Rectal smooth muscle tissue (tissue), 1 donor: ENCODE measurements at regions not wholly inside any gene's neighbourhood (a gene's known extent, or its start where the extent isn't known, plus 50 kb on each side); places are given as distances from the start of the nearest gene placed in this dataset.

Experiments used
- H3K27ac ChIP-seq: one replicate; pipeline ENCODE4 v1.7.0; 2013; ENCODE audit warnings: low read depth, low read length, inconsistent platforms
- H3K27me3 ChIP-seq: one replicate; pipeline ENCODE4 v1.7.0; 2013; ENCODE audit warnings: low read length; ENCODE audit not compliant: control insufficient read depth, insufficient read depth
- H3K36me3 ChIP-seq: one replicate; pipeline ENCODE4 v1.7.0; 2013; ENCODE audit warnings: low read length; ENCODE audit not compliant: control insufficient read depth, insufficient read depth
- H3K4me1 ChIP-seq: one replicate; pipeline ENCODE4 v1.7.0; 2013; ENCODE audit warnings: low read length; ENCODE audit not compliant: control insufficient read depth, insufficient read depth
- H3K4me3 ChIP-seq: one replicate; pipeline ENCODE4 v1.7.0; 2013; ENCODE audit warnings: low read length
- H3K9ac ChIP-seq: one replicate; pipeline ENCODE4 v1.7.0; 2013; ENCODE audit warnings: low read length

DNA sequence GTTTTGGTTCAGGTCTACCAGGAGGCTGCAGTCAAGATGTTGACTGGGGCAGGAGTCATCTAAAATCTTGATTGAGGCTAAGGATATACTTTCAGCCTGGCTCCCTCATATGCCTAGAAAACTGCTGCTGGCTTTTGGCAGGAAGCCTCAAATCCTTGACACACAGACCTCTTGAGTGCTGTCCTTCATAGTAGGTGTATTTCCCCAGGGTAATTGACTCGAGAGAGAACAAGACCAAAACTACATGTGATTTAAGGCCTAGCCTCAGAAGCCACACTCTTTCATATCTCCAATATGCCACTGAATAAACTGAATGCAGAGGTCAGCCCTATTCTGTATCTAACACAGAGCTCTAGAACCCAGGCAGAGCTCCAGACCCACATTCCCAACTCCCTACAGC is 402.3 kb upstream of the ADAMTS16 start:
- Histone ChIP-seq H3K4me1 (no peaks in the 10 kb centered on the region), H3K36me3 (no peaks in the 10 kb centered on the region), H3K27ac (no peak overlapping the region), H3K9ac (no peak overlapping the region), H3K27me3 (no peaks in the 10 kb centered on the region), H3K4me3 (no peak overlapping the region)

DNA sequence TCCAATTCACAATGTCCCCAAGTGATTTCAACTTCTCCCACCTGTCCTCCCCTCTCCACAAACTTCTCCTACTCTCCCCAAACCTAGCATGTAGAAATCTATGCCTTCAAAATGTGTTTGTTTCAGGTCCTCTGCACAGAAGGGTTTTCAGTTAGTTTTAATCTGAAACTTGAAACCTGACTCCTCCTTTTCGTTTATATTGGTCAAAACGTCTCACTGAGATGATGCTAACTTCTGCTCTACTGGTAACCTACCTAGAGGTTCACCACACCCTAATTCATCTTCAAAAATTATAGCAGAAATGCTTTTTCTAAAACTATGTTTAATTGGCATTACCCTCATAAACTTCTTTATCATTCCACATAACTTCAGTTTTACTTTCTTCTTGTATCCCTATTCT is 401.8 kb upstream of the ADAMTS16 start:
- H3K27ac ChIP-seq: no peak overlapping the region
- no peaks in the 10 kb centered on the region for H3K36me3 ChIP-seq
- no peak overlapping the region for H3K4me3 ChIP-seq
- H3K27me3 ChIP-seq: no peaks in the 10 kb centered on the region
- H3K4me1 ChIP-seq: no peaks in the 10 kb centered on the region
- H3K9ac ChIP-seq: no peak overlapping the region

DNA sequence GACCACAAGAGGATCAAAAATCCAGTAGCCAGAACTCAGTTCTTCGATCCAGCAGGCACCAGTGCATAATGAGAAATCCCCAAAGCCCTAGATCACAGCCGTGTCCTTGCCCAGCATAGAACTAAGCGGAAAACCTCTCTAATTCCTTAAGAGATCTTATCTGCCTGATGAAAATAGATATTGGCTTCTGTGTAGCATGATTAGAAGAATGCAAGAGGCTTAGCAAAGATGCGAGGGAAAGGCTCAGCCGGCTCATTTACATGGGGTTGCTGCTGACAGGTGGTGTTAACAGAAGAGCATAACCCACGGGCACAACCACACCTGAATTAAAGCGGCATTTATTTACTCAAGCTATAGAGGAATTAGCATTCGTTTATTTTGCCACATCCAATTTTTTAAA is 400.0 kb upstream of the ADAMTS16 start:
- Histone ChIP-seq H3K36me3 (no peaks in the 10 kb centered on the region), H3K27ac (no peak overlapping the region), H3K27me3 (no peaks in the 10 kb centered on the region), H3K4me1 (no peaks in the 10 kb centered on the region), H3K4me3 (no peak overlapping the region), H3K9ac (no peak overlapping the region)

GRCh38 chr5:4758550-4758949 is 381.6 kb upstream of the ADAMTS16 start:
- no peaks in the 10 kb centered on the region for H3K36me3 ChIP-seq
- no peaks in the 10 kb centered on the region for H3K27me3 ChIP-seq
- no peaks in the 10 kb centered on the region for H3K4me1 ChIP-seq
- H3K9ac ChIP-seq: no peak overlapping the region
- H3K27ac ChIP-seq: no peak overlapping the region
- no peak overlapping the region for H3K4me3 ChIP-seq

DNA sequence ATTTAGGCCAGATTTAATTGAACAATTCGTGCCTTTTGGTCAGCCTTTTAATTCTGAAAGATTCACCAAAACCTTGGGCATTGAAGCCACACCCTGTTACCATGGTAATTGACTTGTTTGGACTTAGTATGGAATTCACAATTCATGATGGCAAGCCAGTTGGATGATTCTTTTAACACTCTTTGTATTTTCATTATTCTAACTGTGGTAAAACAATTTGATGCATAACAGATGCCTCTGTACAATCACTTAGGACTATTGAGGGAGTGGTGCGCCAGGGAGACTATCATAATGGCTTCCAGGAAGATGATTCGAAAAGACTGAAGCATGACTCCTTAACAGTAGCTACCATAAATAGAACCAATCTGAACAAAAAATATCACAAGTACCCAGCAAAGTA is 381.1 kb upstream of the ADAMTS16 start:
- H3K4me3 ChIP-seq: no peak overlapping the region
- no peaks in the 10 kb centered on the region for H3K4me1 ChIP-seq
- H3K27ac ChIP-seq: no peak overlapping the region
- H3K9ac ChIP-seq: no peak overlapping the region
- no peaks in the 10 kb centered on the region for H3K36me3 ChIP-seq
- H3K27me3 ChIP-seq: no peaks in the 10 kb centered on the region

DNA sequence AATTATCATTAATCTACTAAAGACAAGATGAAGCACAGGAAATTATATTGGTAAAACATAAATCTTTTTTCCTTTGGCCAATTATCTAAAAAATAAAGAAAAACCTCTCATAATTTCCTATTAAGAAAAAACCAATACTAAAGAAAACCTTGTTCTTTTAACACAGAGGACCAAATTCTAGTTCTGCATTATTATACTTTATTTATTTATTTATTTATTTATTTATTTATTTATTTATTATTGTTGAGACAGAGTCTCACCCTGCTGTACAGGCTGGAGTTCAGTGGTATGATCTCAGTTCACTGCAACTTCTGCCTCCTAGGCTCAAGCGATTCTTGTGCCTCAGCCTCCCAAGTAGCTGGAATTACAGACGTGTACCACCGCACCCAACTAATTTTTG is 377.8 kb upstream of the ADAMTS16 start:
- Histone ChIP-seq H3K9ac (no peak overlapping the region), H3K27ac (no peak overlapping the region), H3K27me3 (no peaks in the 10 kb centered on the region), H3K36me3 (no peaks in the 10 kb centered on the region), H3K4me1 (no peaks in the 10 kb centered on the region), H3K4me3 (no peak overlapping the region)

- H3K4me1 ChIP-seq: no peaks in the 10 kb centered on the region
- no peaks in the 10 kb centered on the region for H3K27me3 ChIP-seq
- no peak overlapping the region for H3K27ac ChIP-seq
- H3K4me3 ChIP-seq: no peak overlapping the region
- no peak overlapping the region for H3K9ac ChIP-seq
- H3K36me3 ChIP-seq: no peaks in the 10 kb centered on the region
These were observed 374.7 kb upstream of the ADAMTS16 start for GRCh38 chr5:4765411-4765810.

DNA sequence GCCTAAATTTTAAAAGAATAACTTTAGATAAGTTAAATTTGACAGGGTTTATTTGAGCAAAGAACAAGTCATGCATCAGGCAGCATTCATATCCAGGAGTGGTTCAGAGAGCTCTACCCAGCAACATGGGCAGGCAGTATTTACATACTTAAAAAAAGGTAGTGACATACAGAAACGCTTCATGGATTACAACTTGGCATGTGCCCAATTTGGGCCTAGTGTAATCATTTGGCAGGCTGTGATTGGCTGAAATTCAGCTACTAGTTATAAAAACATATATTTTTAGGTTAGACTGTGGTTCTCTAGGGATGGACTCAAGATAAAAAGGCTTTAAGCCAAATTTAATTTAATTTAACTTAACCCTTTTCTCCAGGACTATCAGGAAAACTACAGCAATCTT is 374.0 kb upstream of the ADAMTS16 start:
- Histone ChIP-seq H3K27ac (no peak overlapping the region), H3K4me1 (no peaks in the 10 kb centered on the region), H3K4me3 (no peak overlapping the region), H3K9ac (no peak overlapping the region), H3K36me3 (no peaks in the 10 kb centered on the region), H3K27me3 (no peaks in the 10 kb centered on the region)

DNA sequence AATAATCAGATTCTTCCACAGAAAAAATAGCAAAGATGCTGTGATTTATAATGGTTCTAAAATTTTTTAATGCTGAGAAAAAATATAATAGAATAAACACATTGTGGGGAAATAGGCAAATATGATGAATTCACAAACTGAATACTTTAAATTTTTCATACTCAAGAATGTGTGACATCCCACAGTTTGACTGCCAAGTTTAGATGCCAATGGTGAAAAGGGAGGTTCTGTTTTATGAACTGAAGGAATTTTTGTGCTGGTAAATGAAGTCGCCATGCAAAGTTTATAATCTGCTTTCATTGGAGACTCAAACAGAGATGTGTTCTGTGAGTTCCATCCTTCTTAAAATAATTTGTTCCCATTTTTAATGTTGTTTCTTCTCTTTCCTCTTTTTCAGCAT is 367.5 kb upstream of the ADAMTS16 start:
- H3K27me3 ChIP-seq: no peaks in the 10 kb centered on the region
- no peaks in the 10 kb centered on the region for H3K4me1 ChIP-seq
- H3K4me3 ChIP-seq: no peak overlapping the region
- H3K36me3 ChIP-seq: no peaks in the 10 kb centered on the region
- H3K9ac ChIP-seq: no peak overlapping the region
- no peak overlapping the region for H3K27ac ChIP-seq

GRCh38 chr5:4773827-4774317 is 366.3 kb upstream of the ADAMTS16 start:
- H3K36me3 ChIP-seq: no peaks in the 10 kb centered on the region
- H3K9ac ChIP-seq: no peak overlapping the region
- H3K27me3 ChIP-seq: no peaks in the 10 kb centered on the region
- H3K4me1 ChIP-seq: no peaks in the 10 kb centered on the region
- no peak overlapping the region for H3K4me3 ChIP-seq
- H3K27ac ChIP-seq: no peak overlapping the region

- Histone ChIP-seq H3K4me1 (no peaks in the 10 kb centered on the region), H3K27me3 (no peaks in the 10 kb centered on the region), H3K27ac (no peak overlapping the region), H3K4me3 (no peak overlapping the region), H3K36me3 (no peaks in the 10 kb centered on the region), H3K9ac (no peak overlapping the region)
These were observed 362.7 kb upstream of the ADAMTS16 start for GRCh38 chr5:4777435-4777834.

- no peak overlapping the region for H3K27ac ChIP-seq
- H3K4me3 ChIP-seq: no peak overlapping the region
- H3K36me3 ChIP-seq: no peaks in the 10 kb centered on the region
- H3K4me1 ChIP-seq: no peaks in the 10 kb centered on the region
- H3K9ac ChIP-seq: no peak overlapping the region
- H3K27me3 ChIP-seq: no peaks in the 10 kb centered on the region
These were observed 359.5 kb upstream of the ADAMTS16 start for GRCh38 chr5:4780633-4781032.

- H3K4me1 ChIP-seq: no peaks in the 10 kb centered on the region
- H3K4me3 ChIP-seq: no peak overlapping the region
- H3K9ac ChIP-seq: no peak overlapping the region
- H3K27me3 ChIP-seq: no peaks in the 10 kb centered on the region
- no peaks in the 10 kb centered on the region for H3K36me3 ChIP-seq
- H3K27ac ChIP-seq: no peak overlapping the region
These were observed 358.8 kb upstream of the ADAMTS16 start for GRCh38 chr5:4781299-4781698.
